ENCODE measurements at regions not wholly inside any gene's neighbourhood (a gene's known extent, or its start where the extent isn't known, plus 50 kb on each side); places are given as distances from the start of the nearest gene placed in this dataset.

DNA sequence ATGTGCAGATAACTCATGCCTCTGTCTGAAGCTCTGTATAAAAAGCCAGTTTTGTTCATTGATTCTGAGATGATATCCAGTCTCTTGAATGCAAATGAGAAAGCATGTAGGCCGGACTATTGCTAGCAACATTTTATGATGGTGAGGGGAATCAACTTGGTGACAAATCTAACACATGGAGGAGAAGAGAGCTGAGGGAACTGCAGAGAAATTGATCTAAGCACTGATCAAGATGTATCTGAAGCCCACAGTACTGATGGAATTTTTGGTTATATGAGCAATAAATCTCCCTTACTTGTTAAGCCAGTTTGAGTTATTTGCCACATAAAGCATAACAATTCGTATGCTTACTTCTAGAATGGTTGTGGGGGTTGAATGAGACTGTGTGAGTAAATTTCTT, 295.6 kb upstream of the DDHD1 start:
- TF ChIP-seq, protein P1, sequence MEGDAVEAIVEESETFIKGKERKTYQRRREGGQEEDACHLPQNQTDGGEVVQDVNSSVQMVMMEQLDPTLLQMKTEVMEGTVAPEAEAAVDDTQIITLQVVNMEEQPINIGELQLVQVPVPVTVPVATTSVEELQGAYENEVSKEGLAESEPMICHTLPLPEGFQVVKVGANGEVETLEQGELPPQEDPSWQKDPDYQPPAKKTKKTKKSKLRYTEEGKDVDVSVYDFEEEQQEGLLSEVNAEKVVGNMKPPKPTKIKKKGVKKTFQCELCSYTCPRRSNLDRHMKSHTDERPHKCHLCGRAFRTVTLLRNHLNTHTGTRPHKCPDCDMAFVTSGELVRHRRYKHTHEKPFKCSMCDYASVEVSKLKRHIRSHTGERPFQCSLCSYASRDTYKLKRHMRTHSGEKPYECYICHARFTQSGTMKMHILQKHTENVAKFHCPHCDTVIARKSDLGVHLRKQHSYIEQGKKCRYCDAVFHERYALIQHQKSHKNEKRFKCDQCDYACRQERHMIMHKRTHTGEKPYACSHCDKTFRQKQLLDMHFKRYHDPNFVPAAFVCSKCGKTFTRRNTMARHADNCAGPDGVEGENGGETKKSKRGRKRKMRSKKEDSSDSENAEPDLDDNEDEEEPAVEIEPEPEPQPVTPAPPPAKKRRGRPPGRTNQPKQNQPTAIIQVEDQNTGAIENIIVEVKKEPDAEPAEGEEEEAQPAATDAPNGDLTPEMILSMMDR (optimal IDR thresholded peaks at IDR 0.05 in 1 of 3, IDR thresholded peaks at IDR 0.05 in 1 of 3, conservative IDR thresholded peaks at IDR 0.05 in 1 of 3; ENCODE audit: extremely low read depth in 1 of 3, insufficient read depth in 2 of 3, low read length in 3 of 3) = no peak
- no peak for TF ChIP-seq EZH2 (IDR thresholded peaks at IDR 0.05; ENCODE audit: low read length)

Data from keratinocyte (primary cell).